Activated CD4-positive, alpha-beta T cell treated with anti-CD3 and anti-CD28 coated beads for 36 hours (primary cell): ENCODE measurements at regions not wholly inside any gene's neighbourhood (a gene's known extent, or its start where the extent isn't known, plus 50 kb on each side); places are given as distances from the start of the nearest gene placed in this dataset.

ENCODE experiments used
- ATAC-seq: fragments of 200-7000 bp; cut with Tn5 transposase; one replicate; pipeline ENCODE4 v1.10.0; 2021; ENCODE audit warnings: mild to moderate bottlenecking, moderate library complexity
- CTCF ChIA-PET: fragments of 350-600 bp; sonication (Branson Sonifier 250); formaldehyde crosslinking; loops from one replicate; lab custom pipeline; 2021; ENCODE audit warnings: antibody characterized with exemption; lab: Charles Lee
- POLR2A ChIA-PET: fragments of 350-600 bp; sonication (Branson Sonifier 250); formaldehyde crosslinking; loops from one replicate; lab custom pipeline; 2021; ENCODE audit warnings: antibody characterized with exemption, inconsistent platforms; lab: Charles Lee
- DNase-seq: peaks from one replicate; pipeline ENCODE4 v3.0.0-alpha.2; 2020
- H3K27ac Mint-ChIP-seq: one replicate; pipeline ENCODE4 v1.8.0; 2021; ENCODE audit warnings: mixed read lengths
- H3K27me3 Mint-ChIP-seq: one replicate; pipeline ENCODE4 v1.8.0; 2021; ENCODE audit warnings: mixed read lengths
- H3K36me3 Mint-ChIP-seq: one replicate; pipeline ENCODE4 v1.8.0; 2021; ENCODE audit warnings: low read depth, mixed read lengths
- H3K4me1 Mint-ChIP-seq: one replicate; pipeline ENCODE4 v1.8.0; 2021; ENCODE audit warnings: mixed read lengths
- H3K4me3 Mint-ChIP-seq: one replicate; pipeline ENCODE4 v1.8.0; 2021; ENCODE audit warnings: mild to moderate bottlenecking, moderate library complexity, mixed read lengths
- H3K9me3 Mint-ChIP-seq: one replicate; pipeline ENCODE4 v1.8.0; 2021; ENCODE audit warnings: low read depth, mixed read lengths
- intact Hi-C, 2 experiments: fragments of 100-400 bp; cut with DNase I in 1 of 2; cut with micrococcal nuclease in 1 of 2; formaldehyde crosslinking; loops; one replicate each; pipeline versions ENCODE4 v1.14.2 to v1.15.1; 2022 to 2024; cut with DNase I, micrococcal nuclease

DNA sequence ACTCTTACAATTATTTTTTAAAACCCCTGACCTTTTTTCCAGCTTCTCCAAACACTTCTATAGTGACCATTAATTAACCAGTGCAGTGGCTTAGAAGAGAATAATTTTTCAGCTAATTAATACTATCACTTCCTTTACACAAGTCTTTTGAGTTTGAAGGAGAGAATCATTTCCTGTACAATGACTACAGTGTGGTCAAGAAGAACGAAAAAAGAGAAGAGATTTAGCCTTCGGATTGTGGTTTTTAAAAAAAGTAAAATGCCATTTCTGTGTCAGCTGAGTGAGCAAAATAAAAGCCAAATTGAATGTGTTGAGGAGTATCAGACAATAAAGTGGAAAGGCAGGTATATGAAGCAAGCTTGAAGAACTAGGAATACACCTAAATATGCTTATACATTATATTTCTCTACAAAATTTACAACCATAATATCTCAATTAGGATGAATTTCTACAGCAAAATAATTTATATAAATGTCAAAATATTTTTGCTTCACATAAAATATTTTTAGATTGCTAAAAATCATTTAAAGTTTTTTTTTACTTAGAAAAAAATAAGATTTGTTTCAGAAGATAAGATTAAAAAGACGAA, 1155.2 kb upstream of the CNTN5 start:
- intact Hi-C loops: no loop called here
- ChIA-PET CTCF (no interaction called here), POLR2A (no interaction called here)
- Mint-ChIP-seq H3K9me3 (peaks cover 15% of the 10 kb centered on the region), H3K4me3 (no peak overlapping the region), H3K36me3 (no peaks in the 10 kb centered on the region), H3K4me1 (no peaks in the 10 kb centered on the region), H3K27me3 (no peaks in the 10 kb centered on the region), H3K27ac (no peak overlapping the region)
- ATAC-seq (no peak), DNase-seq (no peak)

DNA sequence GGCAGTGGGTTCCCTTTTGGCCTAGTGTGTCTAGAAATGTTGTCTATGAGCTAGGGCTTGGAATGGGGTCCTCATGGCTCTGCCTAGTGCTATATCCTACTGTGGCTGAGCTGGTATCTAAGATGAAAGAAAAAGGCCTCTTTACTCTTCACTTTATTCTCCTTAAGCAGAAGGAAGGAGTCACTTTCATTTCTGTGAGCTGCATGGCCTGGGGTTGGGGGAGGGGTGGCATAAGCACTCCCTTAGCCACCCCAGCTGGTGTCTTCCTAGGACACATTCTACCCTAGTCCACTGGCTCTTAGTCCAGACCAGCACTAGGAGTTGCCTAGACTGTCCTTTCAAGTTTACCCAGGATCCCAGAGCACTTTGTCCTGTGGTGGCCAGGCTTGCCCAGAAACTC, 1148.9 kb upstream of the CNTN5 start:
- Mint-ChIP-seq H3K27ac (no peak overlapping the region), H3K27me3 (no peaks in the 10 kb centered on the region)
- POLR2A ChIA-PET: no interaction called here

DNA sequence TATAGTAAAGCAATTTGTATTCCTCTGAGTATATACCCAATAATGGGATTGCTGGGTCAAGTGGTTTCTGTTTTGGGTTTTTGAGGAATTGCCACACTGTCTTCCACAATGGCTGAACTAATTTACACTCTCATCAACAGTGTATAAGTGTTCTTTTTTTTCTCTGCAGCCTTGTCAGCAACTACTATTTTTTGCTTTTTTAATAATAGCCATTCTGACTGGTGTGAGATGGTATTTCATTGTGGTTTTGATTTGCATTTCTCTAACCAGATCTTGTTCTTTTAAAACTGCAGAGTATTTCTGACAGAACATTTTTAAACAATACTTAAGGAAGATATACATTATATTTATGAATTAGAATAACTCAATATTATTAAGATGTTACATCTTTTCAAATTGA, 1140.5 kb upstream of the CNTN5 start:
- Mint-ChIP-seq H3K9me3 (peaks cover 8% of the 10 kb centered on the region), H3K4me3 (no peak overlapping the region), H3K27ac (no peak overlapping the region), H3K27me3 (no peaks in the 10 kb centered on the region), H3K4me1 (no peaks in the 10 kb centered on the region), H3K36me3 (no peaks in the 10 kb centered on the region)
- ChIA-PET CTCF (no interaction called here), POLR2A (no interaction called here)
- no peak for DNase-seq
- ATAC-seq: no peak
- intact Hi-C loops: no loop called here

More for the DNA sequence above, 1148.9 kb upstream of the CNTN5 start:
- intact Hi-C loops: no loop called here
- Mint-ChIP-seq H3K4me3 (no peak overlapping the region), H3K36me3 (no peaks in the 10 kb centered on the region), H3K4me1 (no peaks in the 10 kb centered on the region), H3K9me3 (peaks cover 16% of the 10 kb centered on the region)
- DNase-seq: no peak
- ATAC-seq: no peak
- CTCF ChIA-PET: no interaction called here

DNA sequence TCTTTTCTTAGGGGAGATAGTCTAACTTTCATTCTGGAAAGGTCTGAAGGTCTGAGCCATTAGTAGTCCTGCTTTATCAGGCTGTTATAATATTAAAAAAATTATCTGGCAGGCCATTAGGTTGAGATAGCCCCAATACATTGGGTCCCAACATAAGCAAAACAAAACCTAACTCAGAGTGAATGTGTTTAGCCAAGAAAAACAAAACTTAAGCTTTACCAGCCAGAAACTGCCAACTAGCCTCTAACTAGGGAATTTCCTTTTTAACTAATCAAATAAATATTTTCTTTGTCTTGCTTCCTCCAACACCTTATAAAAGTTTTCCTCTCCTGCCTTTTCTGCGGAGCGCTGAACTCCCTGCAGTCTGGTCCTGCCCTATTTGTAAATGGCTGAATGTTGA, 1137.7 kb upstream of the CNTN5 start:
- CTCF ChIA-PET: interaction anchor here (0.6 kb wide), 1 partner anchor 1614 kb away, joined by 3 read pairs; no protein-coding TSS in a partner anchor
- H3K36me3 Mint-ChIP-seq: no peaks in the 10 kb centered on the region
- no peaks in the 10 kb centered on the region for H3K27me3 Mint-ChIP-seq
- intact Hi-C loops: no loop called here
- POLR2A ChIA-PET: no interaction called here
- H3K4me3 Mint-ChIP-seq: no peak overlapping the region
- DNase-seq: no peak
- H3K4me1 Mint-ChIP-seq: no peaks in the 10 kb centered on the region
- no peak for ATAC-seq
- H3K27ac Mint-ChIP-seq: no peak overlapping the region
- peaks cover 4% of the 10 kb centered on the region for H3K9me3 Mint-ChIP-seq

DNA sequence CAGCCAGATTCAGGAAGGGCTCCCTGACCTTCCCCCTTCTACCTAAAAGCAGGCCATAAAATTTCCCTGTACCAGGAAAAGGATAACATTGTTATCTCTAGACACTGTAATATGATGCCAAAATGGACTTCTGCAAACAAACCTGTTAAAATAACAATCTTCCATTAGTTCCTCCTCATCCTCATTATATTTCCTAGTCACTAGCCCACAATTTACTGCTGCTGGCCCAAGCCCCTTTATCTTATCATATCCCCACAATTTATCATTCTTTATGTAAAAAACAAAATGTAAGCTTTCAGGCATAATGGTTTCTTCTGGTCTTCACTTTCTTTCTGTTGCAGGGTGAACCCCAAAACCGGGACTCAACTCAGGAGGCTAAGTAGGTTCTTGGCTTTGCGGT, 1132.1 kb upstream of the CNTN5 start:
- ChIA-PET CTCF (no interaction called here), POLR2A (no interaction called here)
- Mint-ChIP-seq H3K9me3 (peaks cover 5% of the 10 kb centered on the region), H3K4me1 (no peaks in the 10 kb centered on the region), H3K27me3 (no peaks in the 10 kb centered on the region), H3K36me3 (no peaks in the 10 kb centered on the region), H3K27ac (no peak overlapping the region), H3K4me3 (no peak overlapping the region)
- DNase-seq (no peak), ATAC-seq (no peak)
- intact Hi-C loops: no loop called here

DNA sequence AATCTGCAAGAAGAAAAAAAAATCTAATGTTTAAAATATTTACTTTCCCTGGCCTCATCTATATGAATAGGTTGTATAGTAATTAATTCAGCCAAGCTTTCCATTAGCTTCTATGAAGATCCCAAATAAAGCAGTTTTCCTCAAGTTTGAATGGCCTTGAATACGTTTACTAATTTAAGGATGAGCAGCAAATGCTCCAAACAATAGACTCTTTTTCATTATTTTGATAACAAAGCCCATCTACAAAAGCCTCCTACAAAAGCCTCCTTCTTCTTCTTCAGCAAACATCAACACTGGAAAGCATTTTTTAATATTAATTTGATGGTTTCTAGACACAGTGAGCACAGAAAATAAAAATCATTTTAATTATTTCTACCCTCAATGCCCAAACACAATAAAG, 1130.3 kb upstream of the CNTN5 start:
- DNase-seq (no peak), ATAC-seq (no peak)
- intact Hi-C loops: no loop called here
- Mint-ChIP-seq H3K4me1 (no peaks in the 10 kb centered on the region), H3K4me3 (no peak overlapping the region), H3K36me3 (no peaks in the 10 kb centered on the region), H3K9me3 (peaks cover 3% of the 10 kb centered on the region), H3K27ac (no peak overlapping the region), H3K27me3 (no peaks in the 10 kb centered on the region)
- ChIA-PET CTCF (no interaction called here), POLR2A (no interaction called here)

DNA sequence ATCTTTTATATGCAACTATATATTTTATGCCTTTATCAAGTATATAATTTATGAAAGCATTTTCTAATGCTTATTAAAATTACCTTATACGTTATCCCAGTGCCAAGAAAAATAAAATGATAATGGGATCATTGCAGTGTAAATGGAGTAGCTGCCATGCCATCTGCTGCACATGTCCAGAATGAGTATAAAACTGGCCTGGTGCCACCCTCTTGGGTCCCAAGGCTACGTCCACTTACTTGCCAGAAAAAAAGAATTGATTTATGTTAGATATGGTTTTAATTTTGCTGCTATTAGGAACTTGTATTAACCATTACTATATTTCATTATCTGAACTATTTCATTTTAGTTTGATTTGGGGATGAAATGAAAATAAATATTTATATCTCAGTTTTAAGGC, 1127.1 kb upstream of the CNTN5 start:
- intact Hi-C loops: no loop called here
- no peak overlapping the region for H3K27ac Mint-ChIP-seq
- ATAC-seq: no peak
- no peaks in the 10 kb centered on the region for H3K4me1 Mint-ChIP-seq
- no peaks in the 10 kb centered on the region for H3K36me3 Mint-ChIP-seq
- ChIA-PET POLR2A (no interaction called here), CTCF (no interaction called here)
- DNase-seq: no peak
- H3K9me3 Mint-ChIP-seq: peaks cover 4% of the 10 kb centered on the region
- H3K4me3 Mint-ChIP-seq: no peak overlapping the region
- no peaks in the 10 kb centered on the region for H3K27me3 Mint-ChIP-seq

DNA sequence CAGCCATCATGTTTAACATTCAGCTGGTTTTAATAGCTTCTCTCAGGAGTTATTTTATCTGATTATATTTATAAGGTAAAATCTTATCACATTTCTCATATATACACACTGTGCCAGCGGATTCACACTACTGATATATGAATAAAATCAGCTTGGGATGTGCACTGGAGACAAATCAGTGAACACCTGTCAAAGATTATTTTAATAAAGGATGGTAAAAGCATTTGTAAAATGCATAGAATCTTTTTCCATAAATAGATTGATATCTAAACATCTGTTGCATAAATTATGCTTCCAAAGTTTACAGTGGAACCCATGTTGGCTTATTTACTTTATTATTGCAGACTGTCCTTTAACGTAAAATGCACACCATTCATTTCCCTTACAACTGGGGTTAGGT, 1125.8 kb upstream of the CNTN5 start:
- no peaks in the 10 kb centered on the region for H3K36me3 Mint-ChIP-seq
- no peaks in the 10 kb centered on the region for H3K27me3 Mint-ChIP-seq
- ChIA-PET CTCF (no interaction called here), POLR2A (no interaction called here)
- H3K4me3 Mint-ChIP-seq: no peak overlapping the region
- ATAC-seq (no peak), DNase-seq (no peak)
- H3K27ac Mint-ChIP-seq: no peak overlapping the region
- no peaks in the 10 kb centered on the region for H3K4me1 Mint-ChIP-seq
- peaks cover 8% of the 10 kb centered on the region for H3K9me3 Mint-ChIP-seq
- intact Hi-C loops: no loop called here

DNA sequence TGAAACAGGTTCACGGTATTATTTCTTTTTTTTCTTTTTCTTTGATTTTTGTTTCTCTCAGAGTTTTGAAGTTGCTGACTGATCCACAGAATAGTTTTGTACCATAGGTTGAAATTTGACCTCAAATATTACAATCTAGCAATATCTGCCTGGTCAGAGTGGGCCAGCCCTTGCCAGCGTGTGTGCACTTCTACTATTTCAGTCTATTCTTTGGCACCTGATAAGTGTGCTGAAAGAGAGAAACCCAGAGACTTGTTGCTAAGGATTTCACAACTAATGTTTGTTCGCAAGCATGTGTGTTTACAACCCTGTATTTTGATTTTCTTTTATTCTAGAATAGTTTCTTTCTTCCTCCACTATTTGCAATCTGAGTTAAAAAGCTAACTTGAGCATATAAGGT, 1125.2 kb upstream of the CNTN5 start:
- ATAC-seq (no peak), DNase-seq (no peak)
- Mint-ChIP-seq H3K9me3 (peaks cover 8% of the 10 kb centered on the region), H3K36me3 (no peaks in the 10 kb centered on the region), H3K27me3 (no peaks in the 10 kb centered on the region), H3K4me1 (no peaks in the 10 kb centered on the region), H3K27ac (no peak overlapping the region), H3K4me3 (no peak overlapping the region)
- POLR2A ChIA-PET: no interaction called here
- CTCF ChIA-PET: no interaction called here
- intact Hi-C loops: no loop called here

DNA sequence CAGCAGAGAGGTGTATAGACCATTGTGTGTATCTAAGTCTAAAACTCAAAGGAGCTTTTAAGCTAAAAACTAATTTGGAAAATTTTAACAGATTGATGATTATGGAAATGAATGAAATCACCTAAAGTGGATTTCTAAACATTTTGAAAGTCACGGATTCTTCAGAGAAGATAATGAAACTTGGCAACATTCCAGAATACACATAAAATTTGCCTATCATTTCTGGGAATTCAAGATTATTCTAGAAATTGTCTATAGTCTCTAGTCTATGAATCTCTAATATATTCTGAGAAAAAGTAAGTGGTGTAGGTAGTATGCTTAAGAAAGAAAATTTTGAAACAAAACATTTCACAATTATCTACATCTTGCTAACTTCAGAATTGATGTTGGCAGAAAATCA, 1117.9 kb upstream of the CNTN5 start:
- Mint-ChIP-seq H3K4me1 (no peaks in the 10 kb centered on the region), H3K27ac (no peak overlapping the region), H3K9me3 (peaks cover 11% of the 10 kb centered on the region), H3K36me3 (no peaks in the 10 kb centered on the region), H3K4me3 (no peak overlapping the region), H3K27me3 (no peaks in the 10 kb centered on the region)
- DNase-seq (no peak), ATAC-seq (no peak)
- ChIA-PET POLR2A (no interaction called here), CTCF (interaction anchor here (0.7 kb wide), 1 partner anchor 1051 kb away, joined by 3 read pairs; no protein-coding TSS in a partner anchor)
- intact Hi-C loops: no loop called here

DNA sequence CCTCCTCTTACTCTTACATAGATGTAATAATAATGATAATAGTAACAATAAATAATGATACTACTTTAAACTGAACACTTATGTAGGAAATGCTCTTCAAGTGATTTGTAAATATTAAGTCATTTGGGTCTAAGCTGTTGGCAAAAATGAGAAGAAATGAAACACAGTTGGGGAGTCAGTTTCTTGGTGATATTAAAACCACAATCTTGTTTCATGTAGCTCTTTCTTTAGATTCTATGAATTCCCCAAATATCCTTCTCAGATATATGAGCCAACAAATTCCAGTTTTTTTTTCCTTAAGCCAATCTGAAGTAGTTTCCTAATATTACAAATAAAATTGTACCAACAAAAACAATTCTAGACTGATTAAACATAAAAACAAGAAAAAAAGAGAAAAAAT, 1115.6 kb upstream of the CNTN5 start:
- H3K36me3 Mint-ChIP-seq: no peaks in the 10 kb centered on the region
- POLR2A ChIA-PET: no interaction called here
- intact Hi-C loops: no loop called here
- H3K4me1 Mint-ChIP-seq: no peaks in the 10 kb centered on the region
- H3K4me3 Mint-ChIP-seq: no peak overlapping the region
- H3K27me3 Mint-ChIP-seq: no peaks in the 10 kb centered on the region
- peaks cover 10% of the 10 kb centered on the region for H3K9me3 Mint-ChIP-seq
- H3K27ac Mint-ChIP-seq: no peak overlapping the region
- no peak for ATAC-seq
- CTCF ChIA-PET: no interaction called here
- DNase-seq: no peak

DNA sequence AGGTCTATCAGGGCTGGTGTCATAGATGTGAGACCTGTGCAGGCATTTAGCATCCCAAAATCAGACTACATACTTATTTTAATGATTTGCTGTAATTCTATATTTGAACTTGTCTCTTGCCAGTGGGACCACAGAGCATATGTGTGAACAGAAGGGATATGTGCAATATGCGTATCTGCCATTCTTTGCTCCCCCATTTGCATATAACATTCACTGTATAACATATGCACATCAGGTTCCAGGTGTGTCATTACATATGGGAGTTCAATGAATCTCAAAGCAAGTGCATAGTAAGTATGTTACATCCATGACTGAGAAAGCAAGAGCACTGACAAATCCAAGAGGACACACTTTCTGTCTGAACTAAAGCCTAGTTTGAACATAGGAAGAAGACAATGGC, 1115.1 kb upstream of the CNTN5 start:
- Mint-ChIP-seq H3K4me3 (no peak overlapping the region), H3K27ac (no peak overlapping the region), H3K36me3 (no peaks in the 10 kb centered on the region), H3K4me1 (no peaks in the 10 kb centered on the region), H3K27me3 (no peaks in the 10 kb centered on the region), H3K9me3 (peaks cover 10% of the 10 kb centered on the region)
- intact Hi-C loops: no loop called here
- no peak for ATAC-seq
- ChIA-PET CTCF (no interaction called here), POLR2A (no interaction called here)
- DNase-seq: no peak

DNA sequence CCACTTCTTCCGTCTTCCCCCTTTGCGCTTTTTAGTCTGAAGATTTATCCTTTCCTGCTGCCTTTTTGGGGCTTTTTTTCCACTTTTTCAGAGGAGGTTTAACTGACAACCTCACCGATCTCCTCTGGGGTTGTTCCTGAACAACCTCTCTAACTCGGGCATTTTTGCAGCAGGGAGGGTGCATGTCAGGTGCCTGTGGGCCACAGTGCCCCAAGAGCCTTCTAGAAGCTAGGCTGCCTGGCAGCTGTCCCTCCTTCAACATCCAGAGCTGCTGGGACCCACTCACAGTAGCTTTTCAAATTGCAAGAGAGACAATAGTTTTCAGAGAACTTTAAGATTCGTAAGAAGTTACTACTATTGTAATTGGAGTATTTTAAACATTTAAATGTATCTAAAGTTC, 1112.4 kb upstream of the CNTN5 start:
- Mint-ChIP-seq H3K4me3 (no peak overlapping the region), H3K4me1 (no peaks in the 10 kb centered on the region), H3K27ac (no peak overlapping the region), H3K9me3 (peaks cover 10% of the 10 kb centered on the region), H3K36me3 (no peaks in the 10 kb centered on the region), H3K27me3 (no peaks in the 10 kb centered on the region)
- DNase-seq (no peak), ATAC-seq (no peak)
- intact Hi-C loops: no loop called here
- ChIA-PET CTCF (no interaction called here), POLR2A (no interaction called here)
